ENCODE measurements at regions not wholly inside any gene's neighbourhood (a gene's known extent, or its start where the extent isn't known, plus 50 kb on each side); places are given as distances from the start of the nearest gene placed in this dataset.

- no peak overlapping the region for H3K27ac Mint-ChIP-seq (ENCODE audit: unreplicated experiment)
- H3K4me1 Mint-ChIP-seq (ENCODE audit: unreplicated experiment), result peaks cover 13% of the 10 kb centered on the region
- H3K36me3 Mint-ChIP-seq (ENCODE audit: low read depth, unreplicated experiment), result no peaks in the 10 kb centered on the region
- H3K9me3 Mint-ChIP-seq (ENCODE audit: unreplicated experiment), result no peaks in the 10 kb centered on the region
- TF ChIP-seq CTCF (IDR thresholded peaks at IDR 0.05; ENCODE audit: unreplicated experiment), result no peak
- no peak overlapping the region for H3K4me3 Mint-ChIP-seq (ENCODE audit: unreplicated experiment)
- no peak for DNase-seq (ENCODE audit: low spot score)
- no peaks in the 10 kb centered on the region for H3K27me3 Mint-ChIP-seq (ENCODE audit: unreplicated experiment)
Measured at GRCh38 chr5:54639621-54640020, 122.1 kb downstream of the SNX18 start.

GRCh38 chr5:54638106-54638505 is 120.5 kb downstream of the SNX18 start:
- no peaks in the 10 kb centered on the region for H3K27me3 Mint-ChIP-seq (ENCODE audit: unreplicated experiment)
- TF ChIP-seq CTCF (IDR thresholded peaks at IDR 0.05; ENCODE audit: unreplicated experiment), result no peak
- no peak overlapping the region for H3K27ac Mint-ChIP-seq (ENCODE audit: unreplicated experiment)
- H3K36me3 Mint-ChIP-seq (ENCODE audit: low read depth, unreplicated experiment), result no peaks in the 10 kb centered on the region
- DNase-seq (ENCODE audit: low spot score), result no peak
- H3K4me1 Mint-ChIP-seq (ENCODE audit: unreplicated experiment), result no peaks in the 10 kb centered on the region
- H3K9me3 Mint-ChIP-seq (ENCODE audit: unreplicated experiment), result no peaks in the 10 kb centered on the region
- no peak overlapping the region for H3K4me3 Mint-ChIP-seq (ENCODE audit: unreplicated experiment)

- Mint-ChIP-seq H3K9me3 (ENCODE audit: unreplicated experiment) (no peaks in the 10 kb centered on the region), H3K27me3 (ENCODE audit: unreplicated experiment) (no peaks in the 10 kb centered on the region), H3K27ac (ENCODE audit: unreplicated experiment) (no peak overlapping the region), H3K4me3 (ENCODE audit: unreplicated experiment) (no peak overlapping the region), H3K4me1 (ENCODE audit: unreplicated experiment) (no peaks in the 10 kb centered on the region), H3K36me3 (ENCODE audit: low read depth, unreplicated experiment) (no peaks in the 10 kb centered on the region)
- no peak for DNase-seq (ENCODE audit: low spot score)
- TF ChIP-seq CTCF (IDR thresholded peaks at IDR 0.05; ENCODE audit: unreplicated experiment), result no peak
Measured at GRCh38 chr5:54637654-54638053, 120.1 kb downstream of the SNX18 start.

- Mint-ChIP-seq H3K4me3 (ENCODE audit: unreplicated experiment) (no peak overlapping the region), H3K36me3 (ENCODE audit: low read depth, unreplicated experiment) (no peaks in the 10 kb centered on the region), H3K27ac (ENCODE audit: unreplicated experiment) (no peak overlapping the region), H3K27me3 (ENCODE audit: unreplicated experiment) (no peaks in the 10 kb centered on the region), H3K4me1 (ENCODE audit: unreplicated experiment) (no peaks in the 10 kb centered on the region), H3K9me3 (ENCODE audit: unreplicated experiment) (no peaks in the 10 kb centered on the region)
- no peak for DNase-seq (ENCODE audit: low spot score)
- TF ChIP-seq CTCF (IDR thresholded peaks at IDR 0.05; ENCODE audit: unreplicated experiment), result no peak
Measured at GRCh38 chr5:54634089-54634488, 116.5 kb downstream of the SNX18 start.

- no peaks in the 10 kb centered on the region for H3K36me3 Mint-ChIP-seq (ENCODE audit: low read depth, unreplicated experiment)
- H3K4me1 Mint-ChIP-seq (ENCODE audit: unreplicated experiment), result no peaks in the 10 kb centered on the region
- H3K4me3 Mint-ChIP-seq (ENCODE audit: unreplicated experiment), result no peak overlapping the region
- no peaks in the 10 kb centered on the region for H3K27me3 Mint-ChIP-seq (ENCODE audit: unreplicated experiment)
- no peak for DNase-seq (ENCODE audit: low spot score)
- no peaks in the 10 kb centered on the region for H3K9me3 Mint-ChIP-seq (ENCODE audit: unreplicated experiment)
- no peak for TF ChIP-seq CTCF (IDR thresholded peaks at IDR 0.05; ENCODE audit: unreplicated experiment)
- no peak overlapping the region for H3K27ac Mint-ChIP-seq (ENCODE audit: unreplicated experiment)
Measured at GRCh38 chr5:54632131-54632701, 114.7 kb downstream of the SNX18 start.

Data from endothelial cell (in vitro differentiated cells).